CD4-positive, alpha-beta T cell (primary cell): ENCODE measurements at regions not wholly inside any gene's neighbourhood (a gene's known extent, or its start where the extent isn't known, plus 50 kb on each side); places are given as distances from the start of the nearest gene placed in this dataset.

Experiments
- ATAC-seq: fragments of 200-7000 bp; cut with Tn5 transposase; one replicate; pipeline ENCODE4 v1.10.0; 2022; ENCODE audit warnings: mild to moderate bottlenecking; ENCODE audit not compliant: poor library complexity
- CTCF ChIA-PET: fragments of 350-600 bp; sonication (Branson Sonifier 250); formaldehyde crosslinking; loops from one replicate; lab custom pipeline; 2021; ENCODE audit warnings: antibody characterized with exemption, inconsistent platforms; lab: Charles Lee
- POLR2A ChIA-PET: fragments of 350-600 bp; sonication (Branson Sonifier 250); formaldehyde crosslinking; loops from one replicate; lab custom pipeline; 2021; ENCODE audit warnings: antibody characterized with exemption, inconsistent platforms; lab: Charles Lee
- DNase-seq, 14 experiments: peaks; one replicate each; pipeline ENCODE4 v3.0.0-alpha.2; 2013 to 2020; ENCODE audit warnings: mixed read lengths in 2 of 14
- H3K27ac ChIP-seq, 2 donors: one replicate each; pipeline versions ENCODE4 v1.5.1 to v1.7.0; 2013; ENCODE audit warnings: low read length in 2 of 2, low read depth in 1 of 2, mild to moderate bottlenecking in 1 of 2
- H3K27me3 ChIP-seq, 2 experiments: 1 replicate in 1 of 2; 2 replicates in 1 of 2; pipeline versions ENCODE4 v1.6.1 to v1.7.0; 2013; ENCODE audit warnings: low read length in 2 of 2, control low read depth in 1 of 2, mild to moderate bottlenecking in 1 of 2, moderate library complexity in 1 of 2; ENCODE audit not compliant: insufficient read depth in 2 of 2, control insufficient read depth in 1 of 2
- H3K36me3 ChIP-seq: one replicate; pipeline ENCODE4 v1.6.1; 2013; ENCODE audit warnings: low read length, control low read depth; ENCODE audit not compliant: insufficient read depth
- H3K4me1 ChIP-seq: one replicate; pipeline ENCODE4 v1.6.1; 2013; ENCODE audit warnings: low read length, control low read depth; ENCODE audit not compliant: insufficient read depth
- H3K4me3 ChIP-seq: one replicate; pipeline ENCODE4 v1.5.1; 2013; ENCODE audit warnings: mild to moderate bottlenecking, low read length, moderate library complexity
- H3K9me3 ChIP-seq, 2 experiments: 1 replicate in 1 of 2; 2 replicates in 1 of 2; pipeline versions ENCODE4 v1.6.1 to v1.7.0; 2013; ENCODE audit warnings: low read length in 2 of 2, mild to moderate bottlenecking in 2 of 2, control low read depth in 1 of 2, moderate library complexity in 1 of 2; ENCODE audit not compliant: control insufficient read depth in 1 of 2, insufficient read depth in 1 of 2
- H3K27ac Mint-ChIP-seq: one replicate; pipeline ENCODE4 v1.8.0; 2020; ENCODE audit warnings: mixed read lengths
- H3K27me3 Mint-ChIP-seq: one replicate; pipeline ENCODE4 v1.8.0; 2021; ENCODE audit warnings: mixed read lengths
- H3K36me3 Mint-ChIP-seq: one replicate; pipeline ENCODE4 v1.8.0; 2021; ENCODE audit warnings: low read depth, mixed read lengths
- H3K4me1 Mint-ChIP-seq: one replicate; pipeline ENCODE4 v1.8.0; 2021; ENCODE audit warnings: low read depth, mixed read lengths
- H3K4me3 Mint-ChIP-seq: one replicate; pipeline ENCODE4 v1.8.0; 2020; ENCODE audit warnings: mild to moderate bottlenecking, mixed read lengths
- H3K9me3 Mint-ChIP-seq: one replicate; pipeline ENCODE4 v1.8.0; 2020; ENCODE audit warnings: mixed read lengths
- intact Hi-C, 2 experiments: fragments of 100-400 bp; cut with DNase I in 1 of 2; cut with micrococcal nuclease in 1 of 2; formaldehyde crosslinking; loops; one replicate each; pipeline versions ENCODE4 v1.15.1 to v1.9.0; 2023 to 2025; cut with DNase I, micrococcal nuclease
- TF ChIP-seq, protein P1 (sequence below): fragments of 200-600 bp; IDR thresholded peaks from one replicate; pipeline ENCODE4 v1.8.0; 2022; ENCODE audit warnings: antibody characterized with exemption, mild to moderate bottlenecking

DNA sequence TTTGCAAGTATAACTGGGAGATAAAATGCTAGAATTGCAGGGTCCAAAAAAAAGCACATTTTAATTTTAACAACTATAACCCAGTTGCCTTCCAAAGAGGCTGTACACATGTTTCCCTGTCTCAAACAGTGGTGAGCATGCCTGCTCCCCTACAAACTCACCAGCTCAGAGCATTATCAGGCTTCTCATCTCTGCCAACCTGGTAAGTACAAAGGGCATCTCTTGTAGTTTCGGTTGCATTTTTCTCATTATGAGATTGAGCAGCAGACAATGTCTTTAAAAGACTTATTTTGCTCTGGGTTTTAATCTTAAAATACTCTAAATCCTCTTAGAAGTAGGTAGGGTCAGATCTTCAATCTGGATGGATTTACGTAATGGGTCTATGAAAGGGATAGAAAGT lies 107.1 kb upstream of the MSX2 start:
- Histone ChIP-seq H3K27me3 (peaks cover 0 to 2% of the 10 kb centered on the region in 2 experiments), H3K36me3 (no peaks in the 10 kb centered on the region), H3K4me1 (no peaks in the 10 kb centered on the region), H3K9me3 (peaks cover 0 to 12% of the 10 kb centered on the region in 2 experiments), H3K27ac (no peak overlapping the region), H3K4me3 (no peak overlapping the region)
- DNase-seq, result no peak
- ChIA-PET CTCF (no interaction called here), POLR2A (no interaction called here)
- no peak for ATAC-seq
- TF ChIP-seq, protein P1, sequence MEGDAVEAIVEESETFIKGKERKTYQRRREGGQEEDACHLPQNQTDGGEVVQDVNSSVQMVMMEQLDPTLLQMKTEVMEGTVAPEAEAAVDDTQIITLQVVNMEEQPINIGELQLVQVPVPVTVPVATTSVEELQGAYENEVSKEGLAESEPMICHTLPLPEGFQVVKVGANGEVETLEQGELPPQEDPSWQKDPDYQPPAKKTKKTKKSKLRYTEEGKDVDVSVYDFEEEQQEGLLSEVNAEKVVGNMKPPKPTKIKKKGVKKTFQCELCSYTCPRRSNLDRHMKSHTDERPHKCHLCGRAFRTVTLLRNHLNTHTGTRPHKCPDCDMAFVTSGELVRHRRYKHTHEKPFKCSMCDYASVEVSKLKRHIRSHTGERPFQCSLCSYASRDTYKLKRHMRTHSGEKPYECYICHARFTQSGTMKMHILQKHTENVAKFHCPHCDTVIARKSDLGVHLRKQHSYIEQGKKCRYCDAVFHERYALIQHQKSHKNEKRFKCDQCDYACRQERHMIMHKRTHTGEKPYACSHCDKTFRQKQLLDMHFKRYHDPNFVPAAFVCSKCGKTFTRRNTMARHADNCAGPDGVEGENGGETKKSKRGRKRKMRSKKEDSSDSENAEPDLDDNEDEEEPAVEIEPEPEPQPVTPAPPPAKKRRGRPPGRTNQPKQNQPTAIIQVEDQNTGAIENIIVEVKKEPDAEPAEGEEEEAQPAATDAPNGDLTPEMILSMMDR, result no peak
- no peaks in the 10 kb centered on the region for H3K36me3 Mint-ChIP-seq
- H3K9me3 Mint-ChIP-seq, result peaks cover 1% of the 10 kb centered on the region
- intact Hi-C loops, result no loop called here
- no peaks in the 10 kb centered on the region for H3K4me1 Mint-ChIP-seq
- no peak overlapping the region for H3K4me3 Mint-ChIP-seq
- H3K27me3 Mint-ChIP-seq, result peaks cover 32% of the 10 kb centered on the region
- no peak overlapping the region for H3K27ac Mint-ChIP-seq

GRCh38 chr5:174617910-174618309 lies 106.5 kb upstream of the MSX2 start:
- Mint-ChIP-seq H3K27me3 (peaks cover 32% of the 10 kb centered on the region), H3K4me1 (no peaks in the 10 kb centered on the region), H3K9me3 (peaks cover 1% of the 10 kb centered on the region), H3K4me3 (no peak overlapping the region), H3K36me3 (no peaks in the 10 kb centered on the region), H3K27ac (no peak overlapping the region)
- Histone ChIP-seq H3K36me3 (no peaks in the 10 kb centered on the region), H3K27me3 (peaks cover 0 to 2% of the 10 kb centered on the region in 2 experiments), H3K4me3 (no peak overlapping the region), H3K27ac (no peak overlapping the region), H3K4me1 (no peaks in the 10 kb centered on the region), H3K9me3 (peaks cover 0 to 12% of the 10 kb centered on the region in 2 experiments)
- CTCF ChIA-PET, result no interaction called here
- intact Hi-C loops, result no loop called here
- TF ChIP-seq, protein P1, result no peak
- POLR2A ChIA-PET, result no interaction called here
- ATAC-seq (no peak), DNase-seq (no peak)

- no peaks in the 10 kb centered on the region for H3K36me3 ChIP-seq
- Mint-ChIP-seq H3K27me3 (peaks cover 26% of the 10 kb centered on the region), H3K36me3 (no peaks in the 10 kb centered on the region), H3K27ac (no peak overlapping the region), H3K4me3 (no peak overlapping the region), H3K4me1 (no peaks in the 10 kb centered on the region), H3K9me3 (peaks cover 1% of the 10 kb centered on the region)
- no peak overlapping the region for H3K4me3 ChIP-seq
- peaks cover 0 to 12% of the 10 kb centered on the region in 2 experiments for H3K9me3 ChIP-seq
- no peak for ATAC-seq
- H3K4me1 ChIP-seq, result no peaks in the 10 kb centered on the region
- no peak for DNase-seq
- peaks cover 0 to 2% of the 10 kb centered on the region in 2 experiments for H3K27me3 ChIP-seq
- ChIA-PET CTCF (no interaction called here), POLR2A (no interaction called here)
- no peak overlapping the region for H3K27ac ChIP-seq
- intact Hi-C loops, result no loop called here
- TF ChIP-seq, protein P1, result no peak
Measured at GRCh38 chr5:174618589-174618988, 105.8 kb upstream of the MSX2 start.
